A673 (cell line): ENCODE measurements at regions not wholly inside any gene's neighbourhood (a gene's known extent, or its start where the extent isn't known, plus 50 kb on each side); places are given as distances from the start of the nearest gene placed in this dataset.

ENCODE experiments used
- CTCF ChIP-seq: fragments of 300-800, 200-600 bp; sonication (generic); conservative IDR thresholded peaks from 2 replicates; pipeline ENCODE4 v1.5.1; 2017; ENCODE audit warnings: low read depth, mild to moderate bottlenecking, antibody characterized with exemption, low read length, moderate library complexity, mixed read lengths
- EZH2 ChIP-seq: fragments of 200-600 bp; sonication (generic); IDR thresholded peaks from 2 replicates; pipeline ENCODE4 v1.6.1; 2017; ENCODE audit warnings: borderline replicate concordance, low read depth, mild to moderate bottlenecking, mixed read lengths, antibody characterized with exemption, low read length; ENCODE audit not compliant: poor library complexity, severe bottlenecking

- no peak for TF ChIP-seq EZH2
- TF ChIP-seq CTCF, result no peak
Observed at GRCh38 chr20:22245139-22245538, 339.2 kb downstream of the FOXA2 start.
